WTC11 (cell line): ENCODE measurements at regions not wholly inside any gene's neighbourhood (a gene's known extent, or its start where the extent isn't known, plus 50 kb on each side); places are given as distances from the start of the nearest gene placed in this dataset.

Experiments
- ATAC-seq: fragments of 200-7000 bp; cut with Tn5 transposase; 2 replicates; pipeline ENCODE4 v1.10.0; 2021; ENCODE audit warnings: mild to moderate bottlenecking, moderate library complexity
- CTCF ChIA-PET: fragments of 300-600 bp; sonication (Branson Sonifier 250); formaldehyde crosslinking; loops from one replicate; lab custom pipeline; 2021; ENCODE audit warnings: antibody characterized with exemption; lab: Charles Lee
- POLR2A ChIA-PET: fragments of 350-600 bp; sonication (Branson Sonifier 250); formaldehyde crosslinking; loops from one replicate; lab custom pipeline; 2021; ENCODE audit warnings: antibody characterized with exemption; lab: Charles Lee
- DNase-seq: peaks from one replicate; pipeline ENCODE4 v3.0.0; 2021; ENCODE audit warnings: low spot score
- H3K27ac Mint-ChIP-seq: 2 replicates; pipeline ENCODE4 v1.8.0; 2021; ENCODE audit warnings: mixed read lengths
- H3K27me3 Mint-ChIP-seq: 2 replicates; pipeline ENCODE4 v1.8.0; 2021; ENCODE audit warnings: low read depth, mild to moderate bottlenecking, moderate library complexity, mixed read lengths
- H3K36me3 Mint-ChIP-seq: 2 replicates; pipeline ENCODE4 v1.8.0; 2021; ENCODE audit warnings: mixed read lengths
- H3K4me1 Mint-ChIP-seq: 2 replicates; pipeline ENCODE4 v1.8.0; 2022; ENCODE audit warnings: mixed read lengths
- H3K4me3 Mint-ChIP-seq: 2 replicates; pipeline ENCODE4 v1.8.0; 2021; ENCODE audit warnings: mild to moderate bottlenecking, moderate library complexity, mixed read lengths
- H3K9me3 Mint-ChIP-seq: 2 replicates; pipeline ENCODE4 v1.8.0; 2021; ENCODE audit warnings: mixed read lengths
- CREB1 ChIP-seq: sonication (generic); formaldehyde crosslinking; IDR thresholded peaks from 2 replicates; pipeline ENCODE4 v1.8.0; 2023; ENCODE audit warnings: mild to moderate bottlenecking, missing genetic modification reagents
- GRHL2 ChIP-seq: fragments of 250-450 bp; sonication (Bioruptor Pico); IDR thresholded peaks from 2 replicates; pipeline ENCODE4 v1.8.0; 2022; ENCODE audit warnings: mild to moderate bottlenecking, moderate library complexity; ENCODE audit not compliant: insufficient replicate concordance, severe bottlenecking
- NFE2L1 ChIP-seq: sonication (generic); formaldehyde crosslinking; IDR thresholded peaks from 2 replicates; pipeline ENCODE4 v1.8.1; 2023; ENCODE audit warnings: missing genetic modification reagents
- PRRX2 ChIP-seq: fragments of 250-450 bp; sonication (Bioruptor Pico); IDR thresholded peaks from 2 replicates; pipeline ENCODE4 v1.8.0; 2021; ENCODE audit warnings: mild to moderate bottlenecking
- RORB ChIP-seq: fragments of 250-450 bp; sonication (Bioruptor Pico); IDR thresholded peaks from 2 replicates; pipeline ENCODE4 v1.9.0; 2021; ENCODE audit warnings: mild to moderate bottlenecking
- ZNF121 ChIP-seq: sonication (generic); formaldehyde crosslinking; IDR thresholded peaks from 2 replicates; pipeline ENCODE4 v1.8.0; 2023; ENCODE audit warnings: missing genetic modification reagents
- ZNF219 ChIP-seq: sonication (generic); formaldehyde crosslinking; IDR thresholded peaks from 2 replicates; pipeline ENCODE4 v1.8.0; 2023; ENCODE audit warnings: missing genetic modification reagents, mild to moderate bottlenecking, borderline replicate concordance
- ZNF263 ChIP-seq: sonication (generic); formaldehyde crosslinking; IDR thresholded peaks from 2 replicates; pipeline ENCODE4 v1.8.1; 2022; ENCODE audit warnings: low read depth, mild to moderate bottlenecking, moderate library complexity, missing genetic modification reagents
- TF ChIP-seq, protein P1 (sequence below): sonication (generic); formaldehyde crosslinking; conservative IDR thresholded peaks from 2 replicates; pipeline ENCODE4 v1.8.1; 2023; ENCODE audit warnings: mild to moderate bottlenecking, low read depth, missing genetic modification reagents, moderate library complexity
- TF ChIP-seq, protein P2 (sequence below): fragments of 250-450 bp; sonication (Bioruptor Pico); IDR thresholded peaks from 2 replicates; pipeline ENCODE4 v1.8.0; 2021; ENCODE audit warnings: mild to moderate bottlenecking
- TF ChIP-seq, protein P3 (sequence below): fragments of 250-450 bp; sonication (Bioruptor Pico); IDR thresholded peaks from 2 replicates; pipeline ENCODE4 v1.9.0; 2021; ENCODE audit warnings: moderate library complexity, mild to moderate bottlenecking, inconsistent platforms, borderline replicate concordance
- TF ChIP-seq, protein P4 (sequence below): sonication (generic); formaldehyde crosslinking; IDR thresholded peaks from 2 replicates; pipeline ENCODE4 v1.8.0; 2023; ENCODE audit warnings: missing genetic modification reagents, mild to moderate bottlenecking, borderline replicate concordance
- TF ChIP-seq, protein P5 (sequence below): sonication (generic); formaldehyde crosslinking; IDR thresholded peaks from 2 replicates; pipeline ENCODE4 v1.8.0; 2022; ENCODE audit warnings: mild to moderate bottlenecking, missing genetic modification reagents
- TF ChIP-seq, protein P6 (sequence below): sonication (generic); formaldehyde crosslinking; IDR thresholded peaks from 2 replicates; pipeline ENCODE4 v1.8.0; 2022; ENCODE audit warnings: mild to moderate bottlenecking, missing genetic modification reagents
- TF ChIP-seq, protein P7 (sequence below): fragments of 250-450 bp; sonication (Bioruptor Pico); conservative IDR thresholded peaks from 2 replicates; pipeline ENCODE4 v1.9.0; 2021; ENCODE audit warnings: mild to moderate bottlenecking
- TF ChIP-seq, protein P8 (sequence below): fragments of 250-450 bp; sonication (Bioruptor Pico); IDR thresholded peaks from 2 replicates; pipeline ENCODE4 v1.9.0; 2021; ENCODE audit warnings: mild to moderate bottlenecking, borderline replicate concordance
- TF ChIP-seq, protein P9 (sequence below): sonication (generic); formaldehyde crosslinking; IDR thresholded peaks from 2 replicates; pipeline ENCODE4 v1.8.0; 2023; ENCODE audit warnings: missing genetic modification reagents

DNA sequence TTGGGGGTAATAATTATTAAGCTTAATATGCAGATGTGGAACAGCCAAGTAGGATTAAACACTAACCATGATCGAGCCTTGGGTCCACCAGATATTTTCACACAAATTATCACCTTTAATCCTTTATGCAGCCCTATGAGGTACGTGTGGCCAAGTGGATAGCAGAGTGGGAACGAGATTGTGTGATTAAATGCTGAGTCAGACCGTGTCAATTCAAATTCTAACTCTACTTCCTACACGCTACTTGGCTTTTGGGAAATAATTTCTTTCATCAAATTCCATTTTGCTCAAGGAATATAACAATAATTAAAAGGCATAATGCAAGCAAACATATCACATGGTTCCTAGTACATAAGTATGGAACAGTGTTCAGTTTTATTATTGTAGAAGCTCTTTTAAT lies 329.2 kb downstream of the CBLN4 start (continued):
- TF ChIP-seq, protein P1, sequence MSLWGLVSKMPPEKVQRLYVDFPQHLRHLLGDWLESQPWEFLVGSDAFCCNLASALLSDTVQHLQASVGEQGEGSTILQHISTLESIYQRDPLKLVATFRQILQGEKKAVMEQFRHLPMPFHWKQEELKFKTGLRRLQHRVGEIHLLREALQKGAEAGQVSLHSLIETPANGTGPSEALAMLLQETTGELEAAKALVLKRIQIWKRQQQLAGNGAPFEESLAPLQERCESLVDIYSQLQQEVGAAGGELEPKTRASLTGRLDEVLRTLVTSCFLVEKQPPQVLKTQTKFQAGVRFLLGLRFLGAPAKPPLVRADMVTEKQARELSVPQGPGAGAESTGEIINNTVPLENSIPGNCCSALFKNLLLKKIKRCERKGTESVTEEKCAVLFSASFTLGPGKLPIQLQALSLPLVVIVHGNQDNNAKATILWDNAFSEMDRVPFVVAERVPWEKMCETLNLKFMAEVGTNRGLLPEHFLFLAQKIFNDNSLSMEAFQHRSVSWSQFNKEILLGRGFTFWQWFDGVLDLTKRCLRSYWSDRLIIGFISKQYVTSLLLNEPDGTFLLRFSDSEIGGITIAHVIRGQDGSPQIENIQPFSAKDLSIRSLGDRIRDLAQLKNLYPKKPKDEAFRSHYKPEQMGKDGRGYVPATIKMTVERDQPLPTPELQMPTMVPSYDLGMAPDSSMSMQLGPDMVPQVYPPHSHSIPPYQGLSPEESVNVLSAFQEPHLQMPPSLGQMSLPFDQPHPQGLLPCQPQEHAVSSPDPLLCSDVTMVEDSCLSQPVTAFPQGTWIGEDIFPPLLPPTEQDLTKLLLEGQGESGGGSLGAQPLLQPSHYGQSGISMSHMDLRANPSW = no peak
- TF ChIP-seq GRHL2 (CRISPR knock-in tag) = no peak

DNA sequence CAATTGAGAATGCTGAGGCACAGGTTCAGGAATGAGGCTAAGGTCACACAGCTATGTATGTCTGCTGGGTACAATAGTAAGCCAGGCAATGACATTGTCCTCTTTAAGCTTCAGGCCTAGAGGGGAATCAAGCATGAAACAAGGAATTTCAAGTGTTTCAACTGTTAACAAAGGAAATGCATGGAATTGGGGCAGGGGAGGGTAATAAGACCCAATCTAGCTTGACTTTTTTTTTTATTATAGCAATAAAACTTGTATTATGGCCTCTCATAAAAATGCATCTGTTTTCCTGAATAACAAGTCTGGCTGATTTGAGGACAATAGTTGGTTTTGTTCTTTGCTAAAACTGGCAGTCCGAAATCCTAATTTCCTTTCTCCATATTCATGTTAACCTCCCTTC lies 336.7 kb downstream of the CBLN4 start:
- Mint-ChIP-seq H3K27ac (no peak overlapping the region), H3K36me3 (peaks cover 73% of the 10 kb centered on the region), H3K9me3 (peaks cover 85% of the 10 kb centered on the region), H3K27me3 (peaks cover 21% of the 10 kb centered on the region), H3K4me3 (no peak overlapping the region), H3K4me1 (no peaks in the 10 kb centered on the region)
- POLR2A ChIA-PET = no interaction called here
- no peak for ATAC-seq
- CTCF ChIA-PET = no interaction called here
- DNase-seq = no peak
- TF ChIP-seq, protein P2, sequence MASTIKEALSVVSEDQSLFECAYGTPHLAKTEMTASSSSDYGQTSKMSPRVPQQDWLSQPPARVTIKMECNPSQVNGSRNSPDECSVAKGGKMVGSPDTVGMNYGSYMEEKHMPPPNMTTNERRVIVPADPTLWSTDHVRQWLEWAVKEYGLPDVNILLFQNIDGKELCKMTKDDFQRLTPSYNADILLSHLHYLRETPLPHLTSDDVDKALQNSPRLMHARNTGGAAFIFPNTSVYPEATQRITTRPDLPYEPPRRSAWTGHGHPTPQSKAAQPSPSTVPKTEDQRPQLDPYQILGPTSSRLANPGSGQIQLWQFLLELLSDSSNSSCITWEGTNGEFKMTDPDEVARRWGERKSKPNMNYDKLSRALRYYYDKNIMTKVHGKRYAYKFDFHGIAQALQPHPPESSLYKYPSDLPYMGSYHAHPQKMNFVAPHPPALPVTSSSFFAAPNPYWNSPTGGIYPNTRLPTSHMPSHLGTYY (CRISPR knock-in tag) = no peak
- TF ChIP-seq ZNF121 (CRISPR knock-in tag) (no peak), ZNF263 (CRISPR knock-in tag) (no peak), NFE2L1 (CRISPR knock-in tag) (no peak), CREB1 (CRISPR knock-in tag) (no peak), PRRX2 (CRISPR knock-in tag) (no peak), ZNF219 (CRISPR knock-in tag) (no peak), RORB (CRISPR knock-in tag) (no peak)
- TF ChIP-seq, protein P3, sequence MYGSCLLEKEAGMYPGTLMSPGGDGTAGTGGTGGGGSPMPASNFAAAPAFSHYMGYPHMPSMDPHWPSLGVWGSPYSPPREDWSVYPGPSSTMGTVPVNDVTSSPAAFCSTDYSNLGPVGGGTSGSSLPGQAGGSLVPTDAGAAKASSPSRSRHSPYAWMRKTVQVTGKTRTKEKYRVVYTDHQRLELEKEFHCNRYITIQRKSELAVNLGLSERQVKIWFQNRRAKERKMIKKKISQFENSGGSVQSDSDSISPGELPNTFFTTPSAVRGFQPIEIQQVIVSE (CRISPR knock-in tag) = no peak
- TF ChIP-seq, protein P4, sequence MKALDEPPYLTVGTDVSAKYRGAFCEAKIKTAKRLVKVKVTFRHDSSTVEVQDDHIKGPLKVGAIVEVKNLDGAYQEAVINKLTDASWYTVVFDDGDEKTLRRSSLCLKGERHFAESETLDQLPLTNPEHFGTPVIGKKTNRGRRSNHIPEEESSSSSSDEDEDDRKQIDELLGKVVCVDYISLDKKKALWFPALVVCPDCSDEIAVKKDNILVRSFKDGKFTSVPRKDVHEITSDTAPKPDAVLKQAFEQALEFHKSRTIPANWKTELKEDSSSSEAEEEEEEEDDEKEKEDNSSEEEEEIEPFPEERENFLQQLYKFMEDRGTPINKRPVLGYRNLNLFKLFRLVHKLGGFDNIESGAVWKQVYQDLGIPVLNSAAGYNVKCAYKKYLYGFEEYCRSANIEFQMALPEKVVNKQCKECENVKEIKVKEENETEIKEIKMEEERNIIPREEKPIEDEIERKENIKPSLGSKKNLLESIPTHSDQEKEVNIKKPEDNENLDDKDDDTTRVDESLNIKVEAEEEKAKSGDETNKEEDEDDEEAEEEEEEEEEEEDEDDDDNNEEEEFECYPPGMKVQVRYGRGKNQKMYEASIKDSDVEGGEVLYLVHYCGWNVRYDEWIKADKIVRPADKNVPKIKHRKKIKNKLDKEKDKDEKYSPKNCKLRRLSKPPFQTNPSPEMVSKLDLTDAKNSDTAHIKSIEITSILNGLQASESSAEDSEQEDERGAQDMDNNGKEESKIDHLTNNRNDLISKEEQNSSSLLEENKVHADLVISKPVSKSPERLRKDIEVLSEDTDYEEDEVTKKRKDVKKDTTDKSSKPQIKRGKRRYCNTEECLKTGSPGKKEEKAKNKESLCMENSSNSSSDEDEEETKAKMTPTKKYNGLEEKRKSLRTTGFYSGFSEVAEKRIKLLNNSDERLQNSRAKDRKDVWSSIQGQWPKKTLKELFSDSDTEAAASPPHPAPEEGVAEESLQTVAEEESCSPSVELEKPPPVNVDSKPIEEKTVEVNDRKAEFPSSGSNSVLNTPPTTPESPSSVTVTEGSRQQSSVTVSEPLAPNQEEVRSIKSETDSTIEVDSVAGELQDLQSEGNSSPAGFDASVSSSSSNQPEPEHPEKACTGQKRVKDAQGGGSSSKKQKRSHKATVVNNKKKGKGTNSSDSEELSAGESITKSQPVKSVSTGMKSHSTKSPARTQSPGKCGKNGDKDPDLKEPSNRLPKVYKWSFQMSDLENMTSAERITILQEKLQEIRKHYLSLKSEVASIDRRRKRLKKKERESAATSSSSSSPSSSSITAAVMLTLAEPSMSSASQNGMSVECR (CRISPR knock-in tag) = no peak
- TF ChIP-seq, protein P5, sequence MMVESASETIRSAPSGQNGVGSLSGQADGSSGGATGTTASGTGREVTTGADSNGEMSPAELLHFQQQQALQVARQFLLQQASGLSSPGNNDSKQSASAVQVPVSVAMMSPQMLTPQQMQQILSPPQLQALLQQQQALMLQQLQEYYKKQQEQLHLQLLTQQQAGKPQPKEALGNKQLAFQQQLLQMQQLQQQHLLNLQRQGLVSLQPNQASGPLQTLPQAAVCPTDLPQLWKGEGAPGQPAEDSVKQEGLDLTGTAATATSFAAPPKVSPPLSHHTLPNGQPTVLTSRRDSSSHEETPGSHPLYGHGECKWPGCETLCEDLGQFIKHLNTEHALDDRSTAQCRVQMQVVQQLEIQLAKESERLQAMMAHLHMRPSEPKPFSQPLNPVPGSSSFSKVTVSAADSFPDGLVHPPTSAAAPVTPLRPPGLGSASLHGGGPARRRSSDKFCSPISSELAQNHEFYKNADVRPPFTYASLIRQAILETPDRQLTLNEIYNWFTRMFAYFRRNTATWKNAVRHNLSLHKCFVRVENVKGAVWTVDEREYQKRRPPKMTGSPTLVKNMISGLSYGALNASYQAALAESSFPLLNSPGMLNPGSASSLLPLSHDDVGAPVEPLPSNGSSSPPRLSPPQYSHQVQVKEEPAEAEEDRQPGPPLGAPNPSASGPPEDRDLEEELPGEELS = no peak
- TF ChIP-seq, protein P6, sequence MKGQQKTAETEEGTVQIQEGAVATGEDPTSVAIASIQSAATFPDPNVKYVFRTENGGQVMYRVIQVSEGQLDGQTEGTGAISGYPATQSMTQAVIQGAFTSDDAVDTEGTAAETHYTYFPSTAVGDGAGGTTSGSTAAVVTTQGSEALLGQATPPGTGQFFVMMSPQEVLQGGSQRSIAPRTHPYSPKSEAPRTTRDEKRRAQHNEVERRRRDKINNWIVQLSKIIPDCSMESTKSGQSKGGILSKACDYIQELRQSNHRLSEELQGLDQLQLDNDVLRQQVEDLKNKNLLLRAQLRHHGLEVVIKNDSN (CRISPR knock-in tag) = no peak
- TF ChIP-seq, protein P7, sequence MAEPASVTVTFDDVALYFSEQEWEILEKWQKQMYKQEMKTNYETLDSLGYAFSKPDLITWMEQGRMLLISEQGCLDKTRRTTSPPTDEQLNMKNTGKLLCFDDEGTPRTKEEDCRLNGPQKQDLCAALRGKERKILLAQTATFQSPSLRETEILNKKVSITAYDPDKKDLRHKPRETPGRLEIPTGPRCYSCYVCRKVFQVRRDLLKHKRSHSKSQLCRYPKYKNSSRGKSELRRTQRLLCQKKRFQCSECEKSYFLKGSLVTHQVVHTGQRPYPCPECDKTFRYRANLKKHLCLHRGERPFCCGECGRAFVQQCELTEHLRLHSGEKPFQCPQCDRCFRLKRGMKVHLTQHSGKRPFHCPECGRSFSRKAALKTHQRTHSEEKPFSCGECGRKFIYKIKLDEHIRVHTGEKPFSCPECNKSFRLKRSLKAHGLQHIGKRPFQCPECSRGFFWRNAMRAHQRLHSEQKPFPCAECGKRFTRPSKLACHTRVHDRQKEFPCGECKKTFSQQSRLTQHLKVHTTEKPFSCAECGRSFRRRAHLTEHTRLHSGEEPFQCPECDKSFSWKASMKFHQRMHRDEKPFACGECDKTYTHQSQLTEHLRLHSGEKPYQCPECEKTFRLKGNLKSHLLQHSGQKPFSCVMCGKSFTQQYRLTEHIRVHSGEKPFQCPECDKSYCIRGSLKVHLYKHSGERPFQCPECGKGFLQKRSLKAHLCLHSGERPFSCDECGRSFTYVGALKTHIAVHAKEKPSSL (CRISPR knock-in tag) = no peak
- TF ChIP-seq, protein P8, sequence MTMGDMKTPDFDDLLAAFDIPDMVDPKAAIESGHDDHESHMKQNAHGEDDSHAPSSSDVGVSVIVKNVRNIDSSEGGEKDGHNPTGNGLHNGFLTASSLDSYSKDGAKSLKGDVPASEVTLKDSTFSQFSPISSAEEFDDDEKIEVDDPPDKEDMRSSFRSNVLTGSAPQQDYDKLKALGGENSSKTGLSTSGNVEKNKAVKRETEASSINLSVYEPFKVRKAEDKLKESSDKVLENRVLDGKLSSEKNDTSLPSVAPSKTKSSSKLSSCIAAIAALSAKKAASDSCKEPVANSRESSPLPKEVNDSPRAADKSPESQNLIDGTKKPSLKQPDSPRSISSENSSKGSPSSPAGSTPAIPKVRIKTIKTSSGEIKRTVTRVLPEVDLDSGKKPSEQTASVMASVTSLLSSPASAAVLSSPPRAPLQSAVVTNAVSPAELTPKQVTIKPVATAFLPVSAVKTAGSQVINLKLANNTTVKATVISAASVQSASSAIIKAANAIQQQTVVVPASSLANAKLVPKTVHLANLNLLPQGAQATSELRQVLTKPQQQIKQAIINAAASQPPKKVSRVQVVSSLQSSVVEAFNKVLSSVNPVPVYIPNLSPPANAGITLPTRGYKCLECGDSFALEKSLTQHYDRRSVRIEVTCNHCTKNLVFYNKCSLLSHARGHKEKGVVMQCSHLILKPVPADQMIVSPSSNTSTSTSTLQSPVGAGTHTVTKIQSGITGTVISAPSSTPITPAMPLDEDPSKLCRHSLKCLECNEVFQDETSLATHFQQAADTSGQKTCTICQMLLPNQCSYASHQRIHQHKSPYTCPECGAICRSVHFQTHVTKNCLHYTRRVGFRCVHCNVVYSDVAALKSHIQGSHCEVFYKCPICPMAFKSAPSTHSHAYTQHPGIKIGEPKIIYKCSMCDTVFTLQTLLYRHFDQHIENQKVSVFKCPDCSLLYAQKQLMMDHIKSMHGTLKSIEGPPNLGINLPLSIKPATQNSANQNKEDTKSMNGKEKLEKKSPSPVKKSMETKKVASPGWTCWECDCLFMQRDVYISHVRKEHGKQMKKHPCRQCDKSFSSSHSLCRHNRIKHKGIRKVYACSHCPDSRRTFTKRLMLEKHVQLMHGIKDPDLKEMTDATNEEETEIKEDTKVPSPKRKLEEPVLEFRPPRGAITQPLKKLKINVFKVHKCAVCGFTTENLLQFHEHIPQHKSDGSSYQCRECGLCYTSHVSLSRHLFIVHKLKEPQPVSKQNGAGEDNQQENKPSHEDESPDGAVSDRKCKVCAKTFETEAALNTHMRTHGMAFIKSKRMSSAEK (CRISPR knock-in tag) = no peak
- TF ChIP-seq, protein P9, sequence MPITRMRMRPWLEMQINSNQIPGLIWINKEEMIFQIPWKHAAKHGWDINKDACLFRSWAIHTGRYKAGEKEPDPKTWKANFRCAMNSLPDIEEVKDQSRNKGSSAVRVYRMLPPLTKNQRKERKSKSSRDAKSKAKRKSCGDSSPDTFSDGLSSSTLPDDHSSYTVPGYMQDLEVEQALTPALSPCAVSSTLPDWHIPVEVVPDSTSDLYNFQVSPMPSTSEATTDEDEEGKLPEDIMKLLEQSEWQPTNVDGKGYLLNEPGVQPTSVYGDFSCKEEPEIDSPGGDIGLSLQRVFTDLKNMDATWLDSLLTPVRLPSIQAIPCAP (CRISPR knock-in tag) = no peak
